Stimulated activated naive CD4-positive, alpha-beta T cell treated with Interleukin-2 at 50 U/mL for 16 hours (primary cell): ENCODE measurements at regions not wholly inside any gene's neighbourhood (a gene's known extent, or its start where the extent isn't known, plus 50 kb on each side); places are given as distances from the start of the nearest gene placed in this dataset.
"Not testable (repeated sequence)": the region's sequence is repeated elsewhere in the genome, so short reads cannot be mapped to it uniquely, and the experiment has no call there.

Experiments
- DNase-seq: peaks from one replicate; lab custom pipeline; 2025; lab: John Stamatoyannopoulos, UW

DNA sequence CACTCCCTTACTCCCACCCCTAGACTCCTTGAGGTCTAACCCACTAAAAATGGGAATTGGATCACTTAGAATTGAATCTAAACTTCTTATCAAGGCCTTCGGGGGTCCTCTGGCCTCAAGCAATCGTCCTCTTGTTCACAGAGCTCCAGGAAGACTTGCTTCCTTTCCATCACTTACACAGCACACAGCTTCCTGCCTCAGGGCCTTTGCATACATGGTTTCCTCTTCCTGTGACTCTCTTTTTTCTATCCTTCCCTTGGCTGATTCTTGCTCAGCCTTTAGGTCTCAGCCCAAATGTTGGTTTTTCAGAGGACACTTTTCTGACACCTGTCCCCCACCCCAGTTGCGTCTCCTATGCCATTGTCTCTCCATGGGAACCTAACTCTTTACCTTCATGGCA lies 50.0 kb upstream of the ALDH1B1 start:
- DNase-seq, result no peak

DNA sequence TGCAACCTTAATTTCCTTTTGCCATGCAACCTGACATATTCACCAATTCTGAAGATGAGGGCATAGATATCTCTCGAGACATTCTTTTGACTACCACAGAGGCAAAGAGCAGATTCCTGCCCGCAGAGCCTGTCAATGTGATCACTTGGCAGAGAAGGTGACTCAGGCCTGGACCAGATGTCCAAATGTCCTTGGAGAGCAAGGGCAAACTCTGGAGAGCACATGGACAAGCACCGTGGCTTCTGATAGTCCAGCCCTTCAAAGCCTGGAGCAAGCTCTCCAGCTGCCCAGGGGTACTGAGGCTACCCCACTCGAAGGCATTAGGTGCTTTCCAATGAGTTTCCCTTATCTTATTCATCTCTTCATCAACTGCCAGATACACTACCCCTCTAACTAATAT lies 50.4 kb upstream of the ALDH1B1 start:
- DNase-seq, result no peak

DNA sequence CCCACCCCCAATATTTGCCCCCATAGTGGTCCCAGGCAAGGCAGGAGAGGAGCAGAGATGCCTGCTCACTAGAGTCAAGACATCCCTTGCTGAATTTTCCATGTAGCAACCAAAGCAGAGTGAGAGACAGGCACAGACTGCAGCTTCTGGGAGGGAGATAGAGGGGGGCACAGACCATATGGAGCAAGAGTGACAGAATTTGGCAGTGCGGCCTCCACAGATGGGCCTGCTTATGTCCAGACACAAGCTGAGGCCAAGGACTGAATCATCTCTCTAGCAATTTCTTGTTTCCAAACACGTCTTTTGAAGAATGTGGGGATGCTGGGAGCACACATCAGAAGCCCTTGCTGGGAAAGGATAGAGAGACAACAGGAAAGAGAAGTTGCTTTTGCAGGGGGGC lies 53.0 kb upstream of the ALDH1B1 start:
- no peak for DNase-seq

DNA sequence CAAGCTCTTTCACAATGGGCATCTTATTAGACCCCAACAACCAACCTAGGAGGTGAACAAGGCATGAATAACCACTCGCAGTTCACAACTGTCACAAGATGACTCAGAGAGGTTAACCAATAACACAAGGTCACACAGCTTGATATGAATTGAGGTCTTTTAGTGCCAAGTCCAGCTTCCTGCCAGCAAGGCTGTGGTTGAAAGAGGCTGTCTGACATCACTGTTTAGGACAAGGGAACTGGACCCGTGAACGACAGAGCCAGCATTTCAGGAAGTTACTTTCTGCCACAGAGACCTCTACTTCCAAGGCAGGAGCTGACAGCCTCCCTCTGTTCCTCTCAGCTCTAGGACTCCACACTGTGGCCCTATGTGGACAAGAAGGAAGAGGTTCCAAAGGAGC lies 53.4 kb upstream of the ALDH1B1 start:
- DNase-seq, result no peak

DNA sequence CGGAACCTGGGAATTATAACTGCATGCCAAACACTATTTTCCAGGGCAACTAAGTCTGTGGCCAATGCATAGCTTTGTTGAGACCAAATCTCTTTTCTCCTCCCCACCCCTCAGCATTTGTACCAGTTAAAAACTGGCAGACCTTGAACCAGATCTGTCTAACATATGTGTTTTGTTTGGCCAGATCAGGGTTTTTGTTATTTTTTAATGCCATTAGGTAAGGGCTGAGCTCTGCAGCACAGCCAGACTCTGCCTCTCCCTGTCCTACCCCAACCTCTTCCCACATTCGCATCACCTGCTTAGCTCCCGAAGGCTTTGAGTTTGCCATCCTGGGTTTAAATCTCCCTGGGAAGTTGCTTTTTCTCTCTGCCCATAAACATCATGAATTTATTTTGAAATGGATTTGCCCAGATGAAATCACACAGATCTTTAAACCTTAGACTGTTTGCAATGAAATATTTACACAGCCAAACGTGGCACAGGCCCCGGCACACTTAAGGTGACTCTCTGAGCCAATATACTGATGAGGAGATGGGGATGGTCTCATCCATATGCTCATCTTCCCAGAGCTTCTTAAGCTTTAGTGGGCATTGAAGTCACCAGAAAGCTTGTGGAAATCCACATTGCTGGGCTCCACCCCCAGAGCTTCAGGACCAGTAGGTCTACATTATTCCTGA lies 54.0 kb upstream of the ALDH1B1 start:
- DNase-seq, result no peak

DNA sequence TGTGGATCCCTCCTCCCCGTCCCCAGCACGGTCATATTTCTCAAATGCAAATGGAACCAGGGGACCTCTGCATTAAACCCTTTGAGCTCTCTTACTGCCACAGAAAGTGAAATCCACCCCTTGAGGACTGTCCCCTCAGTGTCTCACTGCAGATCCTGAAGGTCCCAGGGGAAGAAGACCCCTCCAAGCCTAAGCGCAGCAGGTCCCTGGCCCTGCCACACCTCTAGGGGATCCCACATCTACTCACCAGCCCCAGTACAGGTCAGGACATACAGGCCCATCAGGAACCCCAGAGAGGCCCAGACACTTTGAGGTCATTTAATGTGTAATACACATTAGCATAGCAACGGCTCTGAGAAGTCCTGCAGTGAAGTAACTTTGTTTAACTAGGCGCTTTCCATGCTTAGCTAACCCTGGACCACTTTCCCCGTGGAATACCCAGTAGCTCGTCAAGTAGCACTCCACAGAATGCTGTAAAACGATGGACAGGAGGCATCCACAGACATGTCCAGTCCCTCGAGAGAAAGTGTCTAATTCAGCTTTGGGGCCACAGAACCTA lies 54.7 kb upstream of the ALDH1B1 start:
- no peak for DNase-seq

DNA sequence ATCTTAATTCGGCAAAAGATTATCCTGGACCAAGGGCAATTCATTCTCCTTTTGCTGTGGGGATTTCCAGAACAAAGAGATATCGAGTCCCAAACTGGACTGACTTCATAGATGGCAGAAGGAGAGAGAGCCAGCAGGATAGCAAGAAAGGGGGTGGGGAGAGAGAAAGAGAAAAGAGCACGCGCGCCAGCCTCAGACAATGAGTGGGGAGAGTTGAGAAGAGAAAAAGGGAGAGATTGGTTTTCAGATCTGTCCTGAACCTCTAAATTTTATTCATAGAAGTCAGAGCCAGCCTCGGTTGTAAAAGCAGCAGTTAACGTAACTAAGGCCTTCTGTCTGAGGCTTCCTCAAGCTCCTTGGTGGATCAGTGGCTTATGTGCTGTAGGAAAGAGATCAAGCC lies 55.3 kb upstream of the ALDH1B1 start:
- DNase-seq, result no peak

DNA sequence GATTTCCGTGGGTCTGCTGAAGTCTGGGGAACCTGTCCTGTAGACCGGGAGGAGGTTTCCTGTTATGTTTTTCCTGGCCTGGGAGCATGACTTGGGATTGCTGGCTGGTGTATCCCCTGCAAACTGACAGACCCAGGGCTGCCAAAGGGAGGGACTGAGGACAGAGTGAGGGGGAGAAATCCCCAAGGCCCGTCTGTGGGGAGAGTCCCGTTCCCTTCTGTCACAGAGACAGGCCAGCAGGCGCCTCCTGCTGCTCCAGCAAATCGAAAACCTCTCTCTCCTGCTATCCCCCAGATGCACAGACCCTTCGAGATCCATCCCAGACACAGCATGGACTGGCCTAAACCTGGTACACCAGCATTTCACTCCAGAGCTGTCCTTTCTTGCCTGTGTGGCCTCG lies 56.2 kb upstream of the ALDH1B1 start:
- DNase-seq, result no peak

DNA sequence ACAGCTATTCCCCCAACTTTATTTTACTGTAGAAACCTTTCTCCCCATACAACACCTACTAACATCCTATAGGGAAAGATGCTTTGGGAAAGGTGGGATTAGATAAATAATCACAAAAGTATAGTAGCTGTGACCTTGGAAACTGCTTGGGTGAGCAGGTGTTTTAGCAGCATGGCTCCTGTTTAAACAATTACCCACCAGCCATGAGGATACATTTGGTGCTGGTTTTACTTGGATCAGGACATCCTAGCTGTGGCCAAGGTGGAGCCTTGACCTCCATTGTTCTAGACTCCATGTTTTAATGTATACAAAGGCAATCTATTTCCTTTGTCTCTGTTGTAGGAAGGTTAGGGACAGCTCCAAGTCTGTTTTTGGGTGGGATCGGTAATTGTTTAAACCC lies 56.8 kb upstream of the ALDH1B1 start:
- DNase-seq, result no peak

DNA sequence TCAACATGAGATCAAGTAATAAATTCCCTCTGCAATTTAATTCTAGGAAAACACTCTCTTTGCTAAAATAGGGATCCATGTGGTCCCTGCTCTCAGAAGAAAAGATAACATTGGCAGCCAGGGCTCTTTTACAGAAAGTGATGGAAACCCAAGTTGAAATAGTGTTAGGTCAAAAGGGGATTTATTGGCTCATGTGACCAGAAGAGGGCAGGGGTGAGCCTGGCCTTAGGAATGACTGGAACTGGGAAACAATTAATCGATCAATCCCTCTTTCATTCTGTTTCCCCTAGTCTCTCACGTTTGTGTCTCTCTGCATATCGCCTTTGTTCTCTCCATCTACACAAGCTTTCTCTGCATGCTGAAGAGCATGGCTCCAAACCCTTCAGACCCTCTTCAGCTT lies 58.3 kb upstream of the ALDH1B1 start:
- no peak for DNase-seq

DNA sequence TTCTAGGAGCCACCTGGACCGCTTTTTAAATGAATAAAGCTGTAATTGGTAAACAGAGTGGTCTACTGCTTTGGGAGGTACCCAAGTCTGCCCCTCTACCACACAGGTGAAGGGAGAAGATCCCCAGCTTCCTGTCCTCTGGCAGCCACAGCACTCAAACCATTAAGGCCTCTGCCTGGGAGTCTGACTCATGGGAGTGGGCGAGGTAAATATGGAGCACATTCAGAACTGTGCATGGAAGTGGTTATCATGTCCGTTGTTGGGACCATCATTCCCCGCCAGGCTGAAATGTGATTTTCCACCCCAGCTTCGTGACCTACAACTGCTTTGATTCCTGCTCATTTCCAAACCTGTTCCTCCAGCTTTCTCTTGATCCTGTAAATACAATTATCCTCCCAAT lies 59.5 kb upstream of the ALDH1B1 start:
- no peak for DNase-seq

DNA sequence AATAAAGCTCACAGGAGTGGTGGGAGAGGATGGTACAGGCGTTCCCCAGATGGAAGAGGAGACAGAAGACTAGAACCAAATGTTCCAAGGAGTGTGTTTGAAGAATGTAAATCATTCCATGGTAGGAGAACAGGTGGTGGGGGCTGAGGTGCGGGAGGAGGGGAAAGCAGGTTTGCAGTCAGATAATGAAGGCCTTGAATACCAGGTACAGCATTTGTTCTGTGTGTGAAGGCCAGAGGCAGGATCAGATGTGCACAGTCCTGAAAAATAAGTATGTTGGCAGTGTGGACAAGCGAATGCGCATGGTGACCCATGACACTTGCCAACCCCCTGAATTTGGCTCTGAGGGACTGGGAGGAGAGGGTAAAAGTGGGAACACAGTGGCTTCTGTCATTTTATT lies 59.9 kb upstream of the ALDH1B1 start:
- no peak for DNase-seq

DNA sequence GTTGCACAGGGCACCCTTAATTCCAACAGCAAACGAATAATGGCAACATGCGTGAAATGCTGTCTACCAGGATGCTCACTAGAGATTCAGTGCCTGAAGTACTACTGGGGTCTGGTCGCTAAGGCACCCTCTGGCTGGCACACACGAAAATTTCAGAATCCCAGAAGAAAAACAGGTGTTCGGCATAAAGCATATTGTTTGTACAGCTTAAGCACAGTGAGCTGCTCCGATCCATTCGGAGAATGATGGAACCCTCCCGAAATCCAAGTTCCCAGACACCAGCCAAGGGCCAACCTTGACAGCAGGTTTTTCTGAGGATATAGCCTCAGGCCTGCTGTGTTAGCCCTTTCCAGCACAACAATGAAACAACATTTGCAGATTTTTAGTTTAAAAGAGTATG lies 61.4 kb upstream of the ALDH1B1 start:
- DNase-seq, result no peak

DNA sequence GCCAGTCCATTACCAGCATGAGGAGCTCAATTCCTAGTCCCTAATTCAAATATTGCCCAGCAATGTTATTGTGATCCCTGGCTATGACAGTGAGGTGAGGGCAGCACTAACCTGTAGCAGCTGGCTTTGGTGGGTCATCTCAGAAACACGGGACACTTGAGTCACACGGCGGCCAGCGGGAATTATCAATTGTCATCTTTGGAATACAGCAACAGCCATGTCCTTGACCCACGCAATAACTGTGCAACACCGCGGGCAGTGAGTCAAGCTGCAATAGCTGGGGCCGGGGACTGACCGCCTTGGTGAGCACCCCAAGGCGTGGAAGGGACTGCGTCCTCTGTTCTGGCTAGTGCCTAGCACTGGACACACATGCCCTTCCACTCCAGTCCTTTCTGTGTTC lies 62.5 kb upstream of the ALDH1B1 start:
- DNase-seq, result no peak

DNA sequence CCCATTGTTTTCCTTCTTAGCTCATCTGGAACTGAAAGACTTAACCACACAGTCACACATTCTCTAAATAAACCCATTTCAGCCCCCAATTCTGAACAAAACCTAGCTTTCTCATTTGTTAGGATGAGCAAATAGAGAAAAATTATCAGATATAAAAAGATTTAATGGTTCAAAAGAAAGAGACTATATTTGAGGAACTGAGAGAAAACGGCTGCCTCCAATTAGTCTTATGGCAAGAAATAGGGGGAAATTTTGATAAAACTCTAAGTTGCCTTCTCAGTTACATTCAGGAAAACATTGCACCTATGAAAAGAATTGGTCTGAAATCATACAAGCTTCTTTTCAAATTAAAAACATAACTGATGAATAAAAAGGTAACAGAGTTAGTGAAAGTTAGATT lies 63.7 kb upstream of the ALDH1B1 start:
- no peak for DNase-seq

DNA sequence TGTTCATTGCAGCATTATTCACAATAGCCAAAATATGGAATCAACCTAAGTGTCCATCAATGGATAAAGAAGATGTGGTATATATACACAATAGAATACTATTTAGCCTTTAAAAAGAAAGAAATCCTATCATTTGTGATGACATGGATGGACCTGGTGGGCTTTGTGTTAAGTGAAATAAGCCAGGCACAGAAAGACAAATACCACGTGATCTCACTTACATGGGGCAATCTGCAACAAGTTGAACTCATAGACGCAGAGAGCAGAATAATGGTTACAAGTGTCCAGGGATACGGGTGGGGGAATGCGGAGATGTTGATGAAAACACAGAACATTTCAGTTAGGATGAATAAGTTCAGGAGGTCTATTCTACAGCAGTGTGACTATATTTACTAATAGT lies 66.4 kb upstream of the ALDH1B1 start:
- DNase-seq, result no peak

DNA sequence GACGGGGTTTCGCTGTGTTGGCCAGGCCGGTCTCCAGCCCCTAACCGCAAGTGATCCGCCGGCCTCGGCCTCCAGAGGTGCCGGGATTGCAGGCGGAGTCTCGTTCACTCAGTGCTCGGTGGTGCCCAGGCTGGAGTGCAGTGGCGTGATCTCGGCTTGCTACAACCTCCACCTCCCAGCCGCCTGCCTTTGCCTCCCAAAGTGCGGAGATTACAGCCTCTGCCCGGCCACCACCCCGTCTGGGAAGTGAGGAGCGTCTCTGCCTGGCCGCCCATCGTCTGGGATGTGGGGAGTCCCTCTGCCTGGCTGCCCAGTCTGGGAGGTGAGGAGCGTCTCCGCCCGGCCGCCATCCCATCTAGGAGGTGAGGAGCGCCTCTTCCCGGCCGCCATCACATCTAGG lies 68.3 kb upstream of the ALDH1B1 start:
- DNase-seq, result not testable (repeated sequence)

DNA sequence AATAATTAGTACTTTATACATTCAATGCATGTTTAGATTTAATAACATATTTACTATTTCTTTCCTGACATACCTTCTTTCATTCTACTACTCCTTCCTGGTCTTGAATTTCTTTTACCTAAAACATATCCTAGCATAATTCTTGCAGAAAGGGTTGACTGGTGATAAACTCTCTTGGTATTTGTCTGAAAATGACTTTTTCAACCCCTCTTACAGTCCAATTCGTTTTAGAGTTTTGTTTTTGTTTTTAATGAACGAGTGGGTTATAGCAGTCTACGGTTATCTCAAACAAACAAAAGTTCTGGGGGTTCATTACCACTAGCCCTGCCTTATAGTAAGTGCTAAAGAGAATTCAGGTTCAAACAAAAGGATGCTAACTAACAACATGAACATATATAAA lies 69.6 kb upstream of the ALDH1B1 start:
- DNase-seq, result no peak

DNA sequence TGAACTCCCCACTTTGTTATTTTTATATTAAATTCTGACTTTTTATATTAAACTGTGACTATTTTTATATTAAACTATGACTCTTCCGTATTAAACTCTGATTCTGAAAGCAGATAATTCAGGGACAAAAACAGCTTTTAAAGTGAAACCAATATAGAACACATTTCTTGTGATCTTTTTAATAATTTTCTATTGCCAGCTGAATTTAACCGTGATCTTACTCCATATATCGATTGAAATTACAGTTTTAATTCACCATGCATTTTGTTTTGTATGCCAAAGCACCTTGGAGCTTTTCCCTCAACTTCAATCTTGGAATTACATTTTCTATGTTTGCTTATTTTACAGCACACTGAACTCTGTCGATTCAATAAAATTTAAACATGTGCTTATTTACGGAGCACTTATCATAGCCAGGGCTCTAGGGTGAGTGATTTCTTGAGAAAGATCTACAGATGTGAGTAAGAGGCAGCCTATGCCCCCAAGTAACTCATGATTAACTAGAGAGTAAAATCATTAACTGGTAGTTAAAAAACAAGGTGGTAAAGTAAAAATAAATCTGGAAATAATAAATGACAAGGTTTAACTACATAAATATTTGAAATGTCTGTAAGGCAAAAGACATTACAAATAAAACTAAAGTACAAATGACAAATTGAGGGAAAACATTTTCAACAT lies 72.9 kb upstream of the ALDH1B1 start:
- DNase-seq, result no peak

DNA sequence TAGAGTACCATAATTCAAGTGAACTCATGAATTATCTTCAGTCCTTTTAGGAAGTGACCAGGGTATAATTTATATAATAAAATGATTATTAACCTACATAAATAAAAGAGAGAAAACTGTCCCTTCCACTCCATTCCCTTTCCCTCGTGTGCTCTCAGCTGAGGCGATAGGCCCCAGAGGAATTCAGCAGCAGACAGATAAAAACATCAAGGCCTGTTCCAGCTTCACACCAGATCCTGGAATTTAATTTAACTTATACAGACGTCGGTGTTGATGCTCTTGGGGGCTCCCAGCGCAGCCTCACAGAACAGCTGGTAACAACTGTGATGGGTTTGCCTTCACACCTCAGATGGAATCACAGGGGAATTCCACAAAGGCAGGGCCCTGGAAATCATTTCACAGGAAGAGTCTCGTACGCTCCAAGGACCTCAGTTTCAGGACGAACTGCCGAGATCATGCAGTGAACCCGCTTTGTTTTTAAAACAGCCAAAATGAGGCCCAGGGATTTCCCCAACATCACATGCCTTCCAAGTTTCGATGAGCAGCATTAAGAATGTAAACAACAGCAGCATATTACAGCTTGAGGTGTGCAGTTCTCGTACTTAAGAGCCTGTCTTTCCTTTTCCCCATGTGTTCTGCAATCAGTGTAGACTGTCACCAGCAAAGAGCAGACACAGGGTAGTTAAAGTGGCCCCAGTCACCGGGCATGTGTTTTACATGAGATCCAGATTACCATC lies 73.6 kb upstream of the ALDH1B1 start:
- DNase-seq, result no peak

DNA sequence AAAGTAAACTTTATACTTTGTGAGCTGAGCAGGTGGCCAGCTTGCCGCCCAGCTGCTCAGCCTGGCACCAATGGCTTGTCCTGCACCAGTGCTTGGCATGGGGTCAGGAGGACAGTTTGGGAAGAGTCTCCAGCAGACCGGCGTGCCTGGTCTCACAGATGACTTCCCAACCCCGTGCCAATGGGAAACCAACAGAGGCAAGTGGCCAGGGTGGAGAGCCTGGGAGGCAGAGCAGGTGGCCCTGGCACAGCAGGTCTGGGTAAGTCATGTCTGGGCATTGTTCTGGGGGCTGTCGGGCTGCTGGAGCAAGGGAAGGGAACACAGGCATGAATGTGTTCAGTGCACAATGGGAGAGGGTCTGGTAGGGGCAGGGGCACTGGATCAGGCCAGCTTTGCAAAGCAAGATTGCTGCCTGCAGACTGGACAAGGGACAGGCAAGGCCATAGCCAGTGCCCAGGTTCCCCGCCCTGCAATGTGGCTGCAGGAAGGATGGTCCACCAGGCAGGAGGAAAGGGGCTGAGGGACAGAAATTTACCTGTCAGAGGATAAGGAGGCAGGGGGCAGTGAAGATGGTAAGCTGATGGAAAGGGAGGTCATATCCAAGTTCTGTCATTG lies 76.2 kb upstream of the ALDH1B1 start:
- DNase-seq, result no peak

DNA sequence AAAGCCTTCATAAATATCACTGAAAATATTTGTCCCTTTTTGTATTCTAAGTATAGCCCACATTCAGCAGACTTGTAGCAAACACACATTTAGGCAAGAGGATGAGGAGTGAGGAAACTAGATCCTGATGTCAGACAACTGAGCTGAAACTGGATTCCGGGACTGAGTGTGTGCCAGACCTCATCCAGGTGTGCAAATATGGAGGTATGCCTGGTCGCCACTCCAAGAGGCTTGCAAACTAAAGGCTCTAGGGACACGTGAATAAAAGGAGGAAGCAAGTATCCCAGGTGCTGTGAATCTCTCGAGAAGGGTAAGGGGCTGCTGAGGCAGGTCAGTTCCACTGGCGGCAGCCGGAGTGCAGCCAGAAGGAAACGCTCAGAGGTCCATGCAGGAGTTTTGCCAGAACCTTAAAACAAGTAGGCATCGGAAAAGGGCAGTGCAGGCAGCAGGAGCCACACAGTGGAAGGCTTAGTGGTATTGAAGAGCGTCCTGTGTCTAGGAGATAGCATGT lies 77.4 kb upstream of the ALDH1B1 start:
- DNase-seq, result no peak

DNA sequence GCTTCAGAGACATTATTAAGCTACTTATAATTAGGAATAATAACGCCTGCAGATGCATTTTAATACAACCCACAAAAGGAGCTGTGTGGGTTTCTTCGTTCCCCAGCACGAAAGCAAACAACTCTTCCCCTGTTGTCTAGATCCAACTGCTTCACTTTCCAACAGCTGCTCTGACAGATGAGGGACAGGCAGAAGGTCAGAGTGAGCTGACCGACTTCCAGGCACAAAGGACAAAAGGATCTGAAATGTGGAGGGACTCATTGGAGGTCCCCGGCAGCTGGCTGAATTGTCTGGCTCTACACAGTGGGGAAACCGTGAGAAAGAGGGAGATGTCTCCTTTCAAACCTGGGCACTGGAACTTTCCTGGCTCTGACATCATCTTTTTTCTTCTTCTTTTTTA lies 79.1 kb upstream of the ALDH1B1 start:
- DNase-seq, result no peak
